ENCODE measurements at regions not wholly inside any gene's neighbourhood (a gene's known extent, or its start where the extent isn't known, plus 50 kb on each side); places are given as distances from the start of the nearest gene placed in this dataset.

DNA sequence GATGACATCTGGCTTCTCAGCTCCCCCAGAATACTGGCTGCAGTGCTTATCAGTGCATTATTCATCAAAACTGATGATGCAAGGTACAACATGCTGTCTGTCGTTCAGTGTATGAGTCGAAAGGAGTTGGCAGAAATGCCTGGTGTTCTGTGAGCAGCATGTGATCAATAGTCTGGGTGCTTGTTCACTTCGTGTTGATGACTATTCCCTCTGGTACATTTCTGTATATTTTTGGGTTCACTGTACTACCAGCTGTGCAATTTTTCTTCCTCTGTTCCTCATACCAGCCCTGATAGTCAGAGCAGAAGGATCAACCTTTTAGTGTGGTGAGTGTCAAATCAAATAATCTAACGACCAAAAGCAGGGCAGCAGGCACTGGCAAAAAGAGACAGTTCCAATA lies 59.0 kb upstream of the KLHL14 start:
- no peak for DNase-seq
- peaks cover 10% of the 10 kb centered on the region for H3K27me3 ChIP-seq (ENCODE audit: insufficient read depth, low read depth, severe bottlenecking)
- H3K36me3 ChIP-seq, result no peaks in the 10 kb centered on the region
- H3K9me3 ChIP-seq (ENCODE audit: severe bottlenecking), result no peaks in the 10 kb centered on the region
- H3K27ac ChIP-seq, result no peak overlapping the region
- no peak overlapping the region for H3K4me3 ChIP-seq (ENCODE audit: low read depth, low read length)
- TF ChIP-seq, protein P1, sequence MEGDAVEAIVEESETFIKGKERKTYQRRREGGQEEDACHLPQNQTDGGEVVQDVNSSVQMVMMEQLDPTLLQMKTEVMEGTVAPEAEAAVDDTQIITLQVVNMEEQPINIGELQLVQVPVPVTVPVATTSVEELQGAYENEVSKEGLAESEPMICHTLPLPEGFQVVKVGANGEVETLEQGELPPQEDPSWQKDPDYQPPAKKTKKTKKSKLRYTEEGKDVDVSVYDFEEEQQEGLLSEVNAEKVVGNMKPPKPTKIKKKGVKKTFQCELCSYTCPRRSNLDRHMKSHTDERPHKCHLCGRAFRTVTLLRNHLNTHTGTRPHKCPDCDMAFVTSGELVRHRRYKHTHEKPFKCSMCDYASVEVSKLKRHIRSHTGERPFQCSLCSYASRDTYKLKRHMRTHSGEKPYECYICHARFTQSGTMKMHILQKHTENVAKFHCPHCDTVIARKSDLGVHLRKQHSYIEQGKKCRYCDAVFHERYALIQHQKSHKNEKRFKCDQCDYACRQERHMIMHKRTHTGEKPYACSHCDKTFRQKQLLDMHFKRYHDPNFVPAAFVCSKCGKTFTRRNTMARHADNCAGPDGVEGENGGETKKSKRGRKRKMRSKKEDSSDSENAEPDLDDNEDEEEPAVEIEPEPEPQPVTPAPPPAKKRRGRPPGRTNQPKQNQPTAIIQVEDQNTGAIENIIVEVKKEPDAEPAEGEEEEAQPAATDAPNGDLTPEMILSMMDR (IDR thresholded peaks at IDR 0.05; ENCODE audit: low read depth, low read length), result no peak

DNA sequence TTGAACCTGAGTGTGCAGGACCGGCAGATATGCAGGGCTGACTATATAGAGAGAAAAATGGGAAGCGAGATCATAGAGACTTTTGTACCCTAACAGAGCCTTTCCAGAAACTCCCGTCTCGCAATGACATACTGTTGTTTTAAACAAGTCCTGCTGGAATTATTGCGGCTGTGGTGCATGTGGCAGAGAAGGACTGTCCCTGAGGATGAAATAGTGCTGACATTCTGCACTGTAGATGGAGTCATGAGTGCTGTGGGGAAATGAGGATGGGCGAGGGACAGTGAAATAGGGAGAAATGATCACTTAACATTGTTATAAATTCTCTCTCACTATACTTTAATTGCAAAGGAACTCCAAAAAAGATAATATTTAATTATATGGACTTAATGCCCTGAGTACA lies 50.4 kb upstream of the KLHL14 start:
- no peak overlapping the region for H3K27ac ChIP-seq
- TF ChIP-seq, protein P1 (IDR thresholded peaks at IDR 0.05; ENCODE audit: low read depth, low read length), result no peak
- no peak overlapping the region for H3K4me3 ChIP-seq (ENCODE audit: low read depth, low read length)
- no peak for DNase-seq
- no peaks in the 10 kb centered on the region for H3K9me3 ChIP-seq (ENCODE audit: severe bottlenecking)
- H3K36me3 ChIP-seq, result no peaks in the 10 kb centered on the region
- peaks cover 2% of the 10 kb centered on the region for H3K27me3 ChIP-seq (ENCODE audit: insufficient read depth, low read depth, severe bottlenecking)
